Endodermal cell (in vitro differentiated cells): ENCODE measurements at regions not wholly inside any gene's neighbourhood (a gene's known extent, or its start where the extent isn't known, plus 50 kb on each side); places are given as distances from the start of the nearest gene placed in this dataset.

Experiments used
- DNase-seq: peaks from one replicate; pipeline ENCODE4 v3.0.0-alpha.2; 2017
- H3K27ac ChIP-seq: 2 replicates; pipeline ENCODE4 v1.5.1; 2013; ENCODE audit warnings: mild to moderate bottlenecking, low read depth, low read length, moderate library complexity
- H3K27me3 ChIP-seq: 2 replicates; pipeline ENCODE4 v1.6.1; 2013; ENCODE audit warnings: mild to moderate bottlenecking, low read length, moderate library complexity; ENCODE audit not compliant: insufficient read depth, control insufficient read depth, poor library complexity, severe bottlenecking
- H3K36me3 ChIP-seq: 2 replicates; pipeline ENCODE4 v1.7.0; 2013; ENCODE audit warnings: mild to moderate bottlenecking, low read length, moderate library complexity; ENCODE audit not compliant: control insufficient read depth, insufficient read depth
- H3K4me1 ChIP-seq: one replicate; pipeline ENCODE4 v1.7.0; 2013; ENCODE audit warnings: low read length; ENCODE audit not compliant: control insufficient read depth, insufficient read depth
- H3K4me3 ChIP-seq: 2 replicates; pipeline ENCODE4 v1.5.1; 2013; ENCODE audit warnings: mild to moderate bottlenecking, low read length, moderate library complexity
- H3K9ac ChIP-seq: 2 replicates; pipeline ENCODE4 v1.6.1; 2013; ENCODE audit warnings: mild to moderate bottlenecking, low read length, moderate library complexity; ENCODE audit not compliant: poor library complexity, severe bottlenecking; ENCODE audit errors: extremely low read depth
- H3K9me3 ChIP-seq: 2 replicates; pipeline ENCODE4 v1.6.1; 2013; ENCODE audit warnings: mild to moderate bottlenecking, low read length, moderate library complexity; ENCODE audit not compliant: control insufficient read depth
- H3K27ac Mint-ChIP-seq: 2 replicates; pipeline ENCODE4 v1.8.0; 2020; ENCODE audit warnings: mixed read lengths
- H3K27me3 Mint-ChIP-seq: 2 replicates; pipeline ENCODE4 v1.8.0; 2021; ENCODE audit warnings: mild to moderate bottlenecking, mixed read lengths; ENCODE audit not compliant: insufficient read depth
- H3K36me3 Mint-ChIP-seq: 2 replicates; pipeline ENCODE4 v1.8.0; 2020; ENCODE audit warnings: low read depth, mixed read lengths
- H3K4me1 Mint-ChIP-seq: 2 replicates; pipeline ENCODE4 v1.8.0; 2020; ENCODE audit warnings: mixed read lengths
- H3K4me3 Mint-ChIP-seq: 2 replicates; pipeline ENCODE4 v1.8.0; 2020; ENCODE audit warnings: mild to moderate bottlenecking, moderate library complexity, mixed read lengths
- H3K9me3 Mint-ChIP-seq: 2 replicates; pipeline ENCODE4 v1.8.0; 2020; ENCODE audit warnings: mild to moderate bottlenecking, mixed read lengths
- WGBS, 2 experiments: methylation state at CpG; one replicate each; pipeline versions ENCODE4 v1.1.5 to v1.1.7; 2013; ENCODE audit warnings: missing lambda C conversion rate in 2 of 2, mixed read lengths in 1 of 2; ENCODE audit not compliant: insufficient coverage in 1 of 2, insufficient read length in 1 of 2; 5-methylcytosine and 5-hydroxymethylcytosine counted together
- TF ChIP-seq, protein P1 (sequence below): fragments of 200-600 bp; sonication (generic); conservative IDR thresholded peaks from 2 replicates; pipeline ENCODE4 v1.5.0; 2021; ENCODE audit warnings: antibody characterized with exemption, mild to moderate bottlenecking

- Histone ChIP-seq H3K4me1 (no peaks in the 10 kb centered on the region), H3K4me3 (no peak overlapping the region), H3K9me3 (no peaks in the 10 kb centered on the region), H3K27me3 (no peaks in the 10 kb centered on the region), H3K27ac (no peak overlapping the region), H3K36me3 (no peaks in the 10 kb centered on the region), H3K9ac (no peak overlapping the region)
- Mint-ChIP-seq H3K27me3 (no peaks in the 10 kb centered on the region), H3K4me1 (no peaks in the 10 kb centered on the region), H3K36me3 (no peaks in the 10 kb centered on the region), H3K27ac (no peak overlapping the region), H3K4me3 (no peak overlapping the region), H3K9me3 (no peaks in the 10 kb centered on the region)
- no peak for DNase-seq
- TF ChIP-seq, protein P1, sequence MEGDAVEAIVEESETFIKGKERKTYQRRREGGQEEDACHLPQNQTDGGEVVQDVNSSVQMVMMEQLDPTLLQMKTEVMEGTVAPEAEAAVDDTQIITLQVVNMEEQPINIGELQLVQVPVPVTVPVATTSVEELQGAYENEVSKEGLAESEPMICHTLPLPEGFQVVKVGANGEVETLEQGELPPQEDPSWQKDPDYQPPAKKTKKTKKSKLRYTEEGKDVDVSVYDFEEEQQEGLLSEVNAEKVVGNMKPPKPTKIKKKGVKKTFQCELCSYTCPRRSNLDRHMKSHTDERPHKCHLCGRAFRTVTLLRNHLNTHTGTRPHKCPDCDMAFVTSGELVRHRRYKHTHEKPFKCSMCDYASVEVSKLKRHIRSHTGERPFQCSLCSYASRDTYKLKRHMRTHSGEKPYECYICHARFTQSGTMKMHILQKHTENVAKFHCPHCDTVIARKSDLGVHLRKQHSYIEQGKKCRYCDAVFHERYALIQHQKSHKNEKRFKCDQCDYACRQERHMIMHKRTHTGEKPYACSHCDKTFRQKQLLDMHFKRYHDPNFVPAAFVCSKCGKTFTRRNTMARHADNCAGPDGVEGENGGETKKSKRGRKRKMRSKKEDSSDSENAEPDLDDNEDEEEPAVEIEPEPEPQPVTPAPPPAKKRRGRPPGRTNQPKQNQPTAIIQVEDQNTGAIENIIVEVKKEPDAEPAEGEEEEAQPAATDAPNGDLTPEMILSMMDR: no peak
Measured at GRCh38 chr16:26901983-26902382, 164.7 kb upstream of the C16orf82 start.

DNA sequence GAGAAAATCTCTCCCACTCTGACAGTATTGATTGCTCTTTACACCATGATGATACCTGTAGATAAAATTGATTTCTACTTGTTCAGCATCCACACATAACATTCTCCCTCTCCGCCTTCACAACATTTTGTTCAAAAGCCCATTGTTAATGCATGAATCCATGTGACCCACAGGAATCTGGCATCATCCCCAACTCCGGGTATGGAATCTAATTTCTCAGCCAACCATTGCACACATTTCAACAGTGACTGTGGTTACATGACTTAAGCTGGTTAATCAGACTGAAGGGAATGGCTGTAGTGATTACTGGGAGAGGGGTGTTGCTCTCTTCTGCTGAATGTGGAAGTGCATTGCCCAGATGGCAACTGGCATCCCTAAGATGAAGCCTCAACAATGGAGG is 161.4 kb upstream of the C16orf82 start:
- no peaks in the 10 kb centered on the region for H3K27me3 ChIP-seq
- H3K9me3 Mint-ChIP-seq: no peaks in the 10 kb centered on the region
- H3K27ac ChIP-seq: no peak overlapping the region
- no peaks in the 10 kb centered on the region for H3K27me3 Mint-ChIP-seq
- H3K4me3 ChIP-seq: no peak overlapping the region
- no peak overlapping the region for H3K4me3 Mint-ChIP-seq
- H3K9ac ChIP-seq: no peak overlapping the region
- no peaks in the 10 kb centered on the region for H3K36me3 Mint-ChIP-seq
- no peaks in the 10 kb centered on the region for H3K4me1 ChIP-seq
- H3K27ac Mint-ChIP-seq: no peak overlapping the region
- H3K4me1 Mint-ChIP-seq: no peaks in the 10 kb centered on the region
- no peaks in the 10 kb centered on the region for H3K9me3 ChIP-seq
- no peaks in the 10 kb centered on the region for H3K36me3 ChIP-seq
- no peak for DNase-seq
- 90% methylated on average over 2 of the region's 2 CpGs; no CpG with 5 or more reads in 1 of the 2 experiments for WGBS, 2 experiments
- TF ChIP-seq, protein P1: no peak

- DNase-seq: no peak
- 70 to 84% methylated on average over 4 of the region's 4 CpGs for WGBS, 2 experiments
- TF ChIP-seq, protein P1: no peak
- Histone ChIP-seq H3K4me3 (no peak overlapping the region), H3K9ac (no peak overlapping the region), H3K36me3 (no peaks in the 10 kb centered on the region), H3K9me3 (no peaks in the 10 kb centered on the region), H3K27me3 (no peaks in the 10 kb centered on the region), H3K27ac (no peak overlapping the region), H3K4me1 (no peaks in the 10 kb centered on the region)
- Mint-ChIP-seq H3K36me3 (no peaks in the 10 kb centered on the region), H3K9me3 (no peaks in the 10 kb centered on the region), H3K27me3 (no peaks in the 10 kb centered on the region), H3K4me3 (no peak overlapping the region), H3K27ac (no peak overlapping the region), H3K4me1 (no peaks in the 10 kb centered on the region)
Measured at GRCh38 chr16:26909623-26910022, 157.1 kb upstream of the C16orf82 start.
